GM19395 (cell line): ENCODE measurements at regions not wholly inside any gene's neighbourhood (a gene's known extent, or its start where the extent isn't known, plus 50 kb on each side); places are given as distances from the start of the nearest gene placed in this dataset.

Experiments used
- ATAC-seq: cut with Tn5 transposase; IDR thresholded peaks from one replicate; pipeline ENCODE4 v1.9.1; 2021; ENCODE audit warnings: mild to moderate bottlenecking, moderate library complexity; ENCODE audit not compliant: unreplicated experiment

DNA sequence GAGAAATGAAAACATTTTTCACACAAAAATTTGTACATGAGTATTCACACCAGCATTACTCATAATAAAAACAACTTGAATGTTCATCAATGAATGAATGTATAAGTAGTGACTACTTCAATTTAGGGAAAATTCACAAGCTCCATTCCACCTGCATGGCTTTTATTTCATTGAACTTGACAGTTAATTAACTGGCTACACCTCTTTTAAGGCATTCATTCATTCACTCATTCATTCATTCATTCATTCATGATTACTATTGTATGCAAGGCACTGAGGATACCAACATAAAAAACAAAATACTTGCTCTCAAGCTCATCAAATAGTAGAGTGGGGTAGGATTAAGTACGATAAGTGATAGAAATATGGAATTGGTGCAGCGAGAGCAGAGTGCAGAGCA, 198.3 kb upstream of the DLGAP1 start:
- no peak for ATAC-seq

- no peak for ATAC-seq
Measured at GRCh38 chr18:4641771-4642368, 186.8 kb upstream of the DLGAP1 start.

DNA sequence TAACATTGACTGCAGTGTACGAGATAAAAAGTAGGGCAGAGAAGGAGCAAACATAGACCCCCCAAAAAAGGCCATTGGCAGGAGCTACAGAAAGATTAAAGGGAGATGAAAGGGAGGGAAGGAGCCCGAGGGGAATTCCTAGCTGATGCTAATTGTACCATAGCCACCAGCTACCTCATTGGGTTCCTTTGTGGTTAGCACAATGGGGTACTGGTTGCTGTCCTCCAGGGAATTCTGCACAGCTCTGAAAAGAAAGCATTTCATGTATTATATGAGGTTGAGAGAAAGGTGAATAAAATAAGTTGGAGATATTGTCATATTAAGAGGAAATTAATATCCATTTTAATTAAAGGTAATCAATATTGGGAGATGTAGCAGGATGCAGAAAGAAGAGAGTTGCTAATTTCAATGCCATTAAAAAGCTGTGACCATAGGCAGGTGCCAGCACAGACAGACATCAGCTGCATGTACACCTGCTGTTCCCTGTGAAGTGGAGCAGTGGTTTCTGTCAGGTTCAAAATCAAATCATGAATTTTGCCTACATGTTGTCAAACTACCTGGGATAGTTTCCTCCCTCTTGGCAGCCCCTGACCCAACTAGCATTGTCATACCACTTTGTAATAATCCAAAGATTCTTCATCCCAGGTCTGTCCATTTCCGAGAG, 185.4 kb upstream of the DLGAP1 start:
- ATAC-seq: no peak

DNA sequence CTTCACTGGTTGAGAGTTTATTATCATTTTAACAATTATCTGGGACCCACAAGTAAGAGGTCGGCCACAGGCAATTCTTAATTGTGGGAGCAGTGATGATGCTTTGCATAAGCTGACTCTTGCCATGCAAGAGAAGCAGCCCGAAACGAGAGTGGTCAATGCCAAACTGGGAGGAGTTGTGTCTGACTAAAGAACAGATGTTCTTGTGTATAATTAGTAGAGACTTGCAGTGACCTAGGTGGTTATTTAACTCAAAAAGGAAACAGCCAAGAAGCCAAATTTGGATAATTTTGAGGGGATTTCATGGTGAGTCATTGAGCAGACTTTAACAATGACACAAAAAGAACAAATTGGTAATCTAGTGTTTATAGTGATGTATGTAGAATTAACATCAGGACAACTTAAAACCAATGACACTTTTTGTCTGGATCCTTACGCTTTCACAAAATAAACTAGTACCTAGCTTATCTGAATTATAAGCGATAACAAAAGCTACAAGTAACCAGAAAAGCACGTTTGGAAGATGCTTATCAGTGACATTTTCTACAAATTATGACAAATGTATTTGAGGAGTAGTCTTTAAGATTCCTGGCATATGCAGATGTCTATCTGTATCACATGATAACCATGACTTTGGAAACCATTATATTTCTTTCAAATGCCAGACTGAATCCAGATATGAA, 184.7 kb upstream of the DLGAP1 start:
- peak; percentile 89 for ATAC-seq

- no peak for ATAC-seq
Measured at GRCh38 chr18:4638680-4639079, 183.6 kb upstream of the DLGAP1 start.

GRCh38 chr18:4637876-4638275, 182.8 kb upstream of the DLGAP1 start:
- ATAC-seq: no peak

DNA sequence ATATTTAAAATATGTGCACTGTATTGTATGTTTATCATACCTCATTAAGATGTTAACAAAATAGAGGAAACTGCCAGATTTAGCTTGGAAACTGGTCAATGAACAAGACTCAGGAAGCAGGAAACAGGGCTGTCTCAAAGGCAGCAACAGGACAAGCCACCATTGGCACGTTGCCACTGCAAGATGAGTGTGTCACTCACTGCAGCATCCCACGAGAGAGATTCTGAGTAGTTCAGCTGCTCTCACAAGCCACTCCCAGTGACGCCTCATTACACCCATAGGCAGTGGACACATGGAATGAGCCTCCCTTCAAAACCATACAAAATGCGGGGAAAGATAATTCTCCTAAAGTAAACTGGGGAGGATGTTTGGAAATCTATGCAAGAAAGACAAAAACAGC, 181.9 kb upstream of the DLGAP1 start:
- ATAC-seq: no peak

DNA sequence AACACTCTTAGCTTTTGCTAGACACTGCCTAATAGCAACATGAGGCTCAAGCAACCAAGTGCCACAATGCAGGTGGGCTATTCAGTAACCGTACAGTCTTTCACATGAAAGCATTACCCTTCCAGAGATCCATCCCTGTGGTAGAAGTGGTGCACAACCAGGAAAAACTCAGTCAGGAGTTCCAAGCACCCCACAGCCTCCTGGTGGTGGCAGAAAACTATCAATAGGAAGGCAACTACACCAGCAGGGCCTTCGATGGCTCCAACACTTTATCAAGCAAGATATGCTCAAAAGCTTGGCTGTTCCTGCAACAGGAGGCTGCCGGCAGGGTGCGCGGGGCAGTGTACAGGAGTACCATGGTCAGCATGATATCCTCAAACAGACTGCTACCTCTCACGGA, 176.1 kb upstream of the DLGAP1 start:
- no peak for ATAC-seq

GRCh38 chr18:4605212-4605611, 150.1 kb upstream of the DLGAP1 start:
- no peak for ATAC-seq

DNA sequence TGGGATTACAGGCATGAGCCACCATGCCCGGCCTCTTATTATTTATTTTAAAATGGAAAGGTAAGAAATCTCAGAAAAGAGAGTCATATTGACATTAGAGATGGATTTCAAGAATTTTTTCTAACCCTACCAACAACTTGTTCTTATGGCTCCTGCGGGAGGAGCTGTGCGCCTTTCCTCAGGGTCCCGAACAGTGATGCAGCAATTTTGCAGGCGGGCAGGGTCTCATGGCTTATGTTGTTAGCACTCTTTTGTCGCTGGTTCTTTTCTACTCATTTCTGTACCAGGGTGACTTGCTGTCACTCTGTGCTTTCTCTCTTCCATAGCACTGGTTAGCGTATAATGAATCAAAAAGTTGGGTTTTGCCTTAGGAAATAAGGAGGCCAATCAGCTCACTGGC, 148.8 kb upstream of the DLGAP1 start:
- no peak for ATAC-seq

DNA sequence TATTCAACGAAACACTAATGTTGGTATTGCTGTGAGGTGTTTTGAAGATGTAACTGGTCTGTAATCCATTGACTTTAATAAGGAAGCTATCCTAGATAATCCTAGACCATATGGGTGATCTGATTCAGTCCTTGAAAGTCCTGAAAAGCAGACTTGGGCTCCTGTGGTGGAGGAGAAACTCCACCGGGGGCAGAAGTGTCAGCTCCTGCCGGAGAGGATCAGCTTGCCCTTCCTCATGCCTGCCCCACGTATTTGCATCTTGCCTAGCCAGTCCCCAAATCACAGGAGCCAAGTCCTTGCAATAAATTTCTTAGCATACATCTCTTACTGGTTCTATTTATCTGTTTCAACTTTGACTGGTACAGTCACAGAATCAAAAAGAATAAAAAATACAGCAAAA, 144.2 kb upstream of the DLGAP1 start:
- no peak for ATAC-seq

DNA sequence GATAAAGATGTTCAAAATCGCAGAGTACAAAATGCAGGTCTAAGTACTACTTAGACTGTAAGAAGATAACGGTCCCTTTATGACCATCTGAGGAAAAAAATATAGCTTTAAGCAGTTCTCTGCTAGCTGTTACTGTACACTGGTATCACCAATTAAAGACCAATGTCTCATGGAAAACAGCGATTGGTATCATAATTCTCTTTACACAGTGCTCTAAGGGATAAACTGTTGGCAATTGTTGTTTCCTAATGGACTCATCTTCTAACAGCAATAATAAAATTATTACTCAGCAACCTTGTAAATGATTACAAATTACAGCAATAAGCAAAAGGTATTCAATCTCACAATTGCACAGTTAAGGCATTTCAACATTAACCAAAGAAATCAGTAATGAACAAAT, 142.2 kb upstream of the DLGAP1 start:
- no peak for ATAC-seq

DNA sequence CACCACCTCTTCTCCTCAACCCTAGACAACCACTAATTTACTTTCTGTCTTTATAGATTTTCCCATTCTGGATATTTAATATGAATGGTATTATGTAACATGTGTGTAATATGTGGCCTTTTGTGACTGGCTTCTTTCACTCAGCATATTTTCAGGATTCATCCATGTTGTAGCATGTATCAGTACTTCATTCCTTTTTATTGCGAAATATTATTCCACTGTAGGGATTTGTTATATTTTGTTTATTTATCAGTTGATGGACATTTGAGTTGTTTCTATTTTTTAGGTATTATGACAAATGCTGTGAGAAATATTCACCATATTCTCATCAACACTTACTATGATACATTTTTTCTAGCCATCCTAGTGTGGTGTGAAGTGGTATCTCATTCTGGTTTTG, 138.8 kb upstream of the DLGAP1 start:
- ATAC-seq: no peak

DNA sequence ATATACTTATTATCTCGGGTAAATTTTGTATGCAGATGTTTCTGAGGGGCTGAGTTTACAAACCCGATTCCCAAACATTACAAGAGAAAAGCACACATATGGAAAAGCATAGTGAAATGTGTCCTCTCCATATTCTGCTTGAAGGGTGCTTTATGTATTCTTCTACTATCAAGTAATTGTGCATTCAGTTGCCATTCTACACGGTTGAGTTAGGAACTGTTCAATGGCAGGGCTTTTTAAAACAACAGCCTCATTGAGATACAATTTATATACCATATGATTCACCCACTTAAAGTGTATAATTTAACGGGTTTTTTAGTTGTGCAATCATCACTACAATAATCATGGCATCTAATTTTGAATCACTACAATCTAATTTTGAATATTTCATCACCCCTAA, 138.4 kb upstream of the DLGAP1 start:
- ATAC-seq: no peak

- ATAC-seq: no peak
Measured at GRCh38 chr18:4589056-4589800, 134.1 kb upstream of the DLGAP1 start.

GRCh38 chr18:4587204-4587603, 132.1 kb upstream of the DLGAP1 start:
- no peak for ATAC-seq

- no peak for ATAC-seq
Measured at GRCh38 chr18:4586731-4587130, 131.6 kb upstream of the DLGAP1 start.

DNA sequence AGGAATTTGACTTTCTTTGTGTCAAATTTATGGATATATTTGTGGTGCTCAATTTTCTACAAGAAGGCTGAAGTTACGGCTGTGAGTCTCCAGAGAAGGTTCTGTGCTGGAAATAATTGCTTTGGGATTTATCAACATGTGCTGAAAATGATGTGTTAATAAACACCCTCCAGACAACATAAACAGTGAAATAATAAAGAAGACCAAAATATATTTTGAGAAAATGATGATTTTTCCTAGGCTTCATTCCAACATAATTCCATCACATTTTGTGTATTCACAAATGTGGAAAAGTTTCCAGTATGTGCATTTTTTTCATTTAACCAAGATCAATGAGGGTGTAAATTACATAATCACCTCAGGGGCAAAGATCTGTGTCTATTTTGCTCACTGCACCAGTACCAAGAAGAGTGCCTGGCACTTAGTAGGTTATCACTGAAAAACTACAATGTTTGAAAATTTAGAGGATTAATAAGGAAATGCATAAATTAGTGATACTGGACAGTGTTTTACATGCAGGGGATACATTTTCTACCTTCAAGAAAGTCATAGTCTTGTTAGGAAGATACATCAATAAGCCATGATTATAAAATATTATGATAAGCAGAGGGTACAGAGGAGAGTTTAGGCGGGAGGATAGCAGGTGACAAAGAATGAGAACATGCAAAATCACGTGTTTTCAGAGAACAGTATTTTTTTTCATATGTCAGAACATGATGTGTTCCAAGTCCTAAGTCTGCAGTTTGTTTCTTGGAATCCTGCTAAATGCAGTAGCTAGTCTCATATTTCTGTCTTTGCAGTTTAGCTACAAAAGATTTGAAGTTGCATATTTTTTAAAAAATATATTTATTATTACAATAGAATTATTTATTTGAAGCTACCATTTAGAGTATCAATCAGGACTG, 127.6 kb upstream of the DLGAP1 start:
- no peak for ATAC-seq

DNA sequence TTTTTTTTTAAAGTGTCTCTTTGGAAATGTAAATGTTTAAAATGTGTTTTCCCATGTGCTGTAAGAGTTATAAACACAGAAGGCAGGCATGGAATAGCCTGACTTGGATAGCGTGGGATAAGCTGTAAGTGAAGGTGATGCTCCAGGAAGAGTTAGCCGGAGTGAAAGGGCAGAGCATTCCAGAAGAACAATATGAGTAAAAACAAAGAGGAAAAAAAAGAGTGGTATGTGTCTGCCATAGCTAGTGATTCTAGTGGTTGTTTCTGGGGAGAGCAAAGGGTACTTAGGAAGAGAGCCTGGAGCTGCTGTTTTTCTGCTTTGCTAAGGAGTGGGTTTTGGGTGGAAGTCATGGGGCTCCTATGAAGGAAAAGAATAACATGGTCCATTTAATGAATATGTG, 126.9 kb upstream of the DLGAP1 start:
- ATAC-seq: no peak

DNA sequence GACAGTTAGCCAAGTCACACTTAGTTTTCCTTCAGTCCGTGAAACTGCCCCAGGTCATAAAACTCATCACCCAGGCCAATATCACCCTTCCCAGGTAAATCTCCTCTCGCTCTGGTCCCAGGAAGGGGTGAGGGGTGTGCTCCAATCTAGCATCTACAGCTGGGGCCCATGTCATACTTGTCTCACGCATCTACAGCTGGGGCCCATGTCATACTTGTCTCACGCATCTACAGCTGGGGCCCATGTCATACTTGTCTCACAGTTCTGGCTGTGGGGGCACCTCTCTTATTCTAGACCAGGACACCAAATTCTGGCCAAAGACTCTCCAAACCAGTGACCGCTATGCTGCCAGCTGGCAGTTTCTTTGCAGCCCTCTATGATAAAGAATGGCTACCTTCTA, 123.3 kb upstream of the DLGAP1 start:
- no peak for ATAC-seq

DNA sequence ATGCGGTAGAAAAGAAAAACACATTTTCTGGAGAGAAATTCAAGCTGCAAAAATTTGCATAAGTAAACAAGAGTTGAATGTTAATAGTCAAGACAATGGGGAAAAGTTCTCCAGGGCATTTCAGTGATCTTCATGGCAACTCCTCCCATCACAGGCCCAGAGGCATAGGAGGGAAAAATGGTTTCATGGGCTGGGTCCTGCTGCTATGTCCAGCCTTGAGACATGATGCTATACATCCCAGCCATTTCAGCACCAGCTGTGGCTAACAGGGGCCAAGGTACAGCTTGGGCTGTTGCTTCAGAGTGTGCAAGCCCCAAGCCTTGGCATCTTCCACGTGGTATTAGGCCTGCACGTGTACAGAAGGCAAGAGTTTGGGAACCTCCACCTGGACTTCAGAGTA, 118.6 kb upstream of the DLGAP1 start:
- ATAC-seq: no peak
